HepG2 (cell line): ENCODE measurements at regions not wholly inside any gene's neighbourhood (a gene's known extent, or its start where the extent isn't known, plus 50 kb on each side); places are given as distances from the start of the nearest gene placed in this dataset.

Experiments
- ARNT2 ChIP-seq: sonication (generic); formaldehyde crosslinking; IDR thresholded peaks from 2 replicates; pipeline ENCODE4 v1.8.0; 2022; ENCODE audit warnings: mild to moderate bottlenecking, low read depth, missing genetic modification reagents, moderate library complexity
- ATM ChIP-seq: fragments of 450-650 bp; IDR thresholded peaks from 2 replicates; pipeline ENCODE4 v1.7.1; 2017; ENCODE audit warnings: mild to moderate bottlenecking, borderline replicate concordance
- CHD4 ChIP-seq: fragments of 200-600 bp; sonication (generic); IDR thresholded peaks from 2 replicates; pipeline ENCODE4 v1.7.0; 2017; ENCODE audit warnings: mild to moderate bottlenecking, low read length, borderline replicate concordance
- GATA4 ChIP-seq: sonication (generic); IDR thresholded peaks from 2 replicates; pipeline ENCODE4 v1.6.1; 2016; ENCODE audit warnings: antibody characterized with exemption, low read depth, borderline replicate concordance
- HOXD1 ChIP-seq: sonication (generic); formaldehyde crosslinking; IDR thresholded peaks from 2 replicates; pipeline ENCODE4 v1.5.0; 2020; ENCODE audit warnings: missing genetic modification reagents
- MAX ChIP-seq: IDR thresholded peaks from 2 replicates; pipeline ENCODE4 v1.6.1; 2012; ENCODE audit warnings: inconsistent platforms
- NFKB2 ChIP-seq: sonication (generic); formaldehyde crosslinking; IDR thresholded peaks from 2 replicates; pipeline ENCODE4 v1.4.0; 2020; ENCODE audit warnings: missing genetic modification reagents, borderline replicate concordance
- NFKBIZ ChIP-seq: IDR thresholded peaks from 2 replicates; pipeline ENCODE4 v1.6.1; 2018; ENCODE audit warnings: missing genetic modification reagents, missing compliant biosample characterization
- NR2F6 ChIP-seq, 2 experiments: IDR thresholded peaks; 2 replicates each; pipeline ENCODE4 v1.6.1; 2016; ENCODE audit warnings: antibody characterized with exemption in 1 of 2, mild to moderate bottlenecking in 1 of 2
- RAD51 ChIP-seq: fragments of 450-650 bp; IDR thresholded peaks from 2 replicates; pipeline ENCODE4 v1.6.1; 2016; ENCODE audit warnings: borderline replicate concordance
- RFXAP ChIP-seq: sonication (generic); formaldehyde crosslinking; IDR thresholded peaks from 2 replicates; pipeline ENCODE4 v1.4.0; 2020; ENCODE audit warnings: missing genetic modification reagents, borderline replicate concordance
- SATB2 ChIP-seq: sonication (generic); formaldehyde crosslinking; IDR thresholded peaks from 2 replicates; pipeline ENCODE4 v1.5.0; 2020; ENCODE audit warnings: missing genetic modification reagents
- SMAD9 ChIP-seq: sonication (generic); formaldehyde crosslinking; IDR thresholded peaks from 2 replicates; pipeline ENCODE4 v1.5.1; 2020; ENCODE audit warnings: mild to moderate bottlenecking, missing genetic modification reagents
- SMYD3 ChIP-seq: sonication (generic); formaldehyde crosslinking; IDR thresholded peaks from 2 replicates; pipeline ENCODE4 v1.8.1; 2023; ENCODE audit warnings: mild to moderate bottlenecking, missing genetic modification reagents
- SOX5 ChIP-seq: IDR thresholded peaks from 2 replicates; pipeline ENCODE4 v1.6.1; 2016; ENCODE audit warnings: borderline replicate concordance
- SP1 ChIP-seq, 2 experiments: fragments of 450-650 bp in 1 of 2; sonication (generic) in 1 of 2; formaldehyde crosslinking in 1 of 2; IDR thresholded peaks; 2 replicates each; pipeline versions ENCODE4 v1.4.0 to v1.6.1; 2016 to 2020; ENCODE audit warnings: missing genetic modification reagents in 1 of 2
- ZMAT5 ChIP-seq: sonication (generic); formaldehyde crosslinking; IDR thresholded peaks from 2 replicates; pipeline ENCODE4 v1.5.0; 2020; ENCODE audit warnings: mild to moderate bottlenecking, low read depth, missing genetic modification reagents, borderline replicate concordance
- ZNF160 ChIP-seq: sonication (generic); formaldehyde crosslinking; IDR thresholded peaks from 2 replicates; pipeline ENCODE4 v1.8.0; 2022; ENCODE audit warnings: mild to moderate bottlenecking, inconsistent platforms, missing genetic modification reagents
- ZNF263 ChIP-seq: sonication (generic); formaldehyde crosslinking; IDR thresholded peaks from 2 replicates; pipeline ENCODE4 v1.4.0; 2020; ENCODE audit warnings: missing genetic modification reagents
- ZNF317 ChIP-seq: sonication (generic); formaldehyde crosslinking; IDR thresholded peaks from 2 replicates; pipeline ENCODE4 v1.5.0; 2020; ENCODE audit warnings: mild to moderate bottlenecking, missing genetic modification reagents
- ZNF331 ChIP-seq: sonication (generic); formaldehyde crosslinking; IDR thresholded peaks from 2 replicates; pipeline ENCODE4 v1.4.0; 2020; ENCODE audit warnings: missing genetic modification reagents
- ZNF362 ChIP-seq: sonication (generic); formaldehyde crosslinking; IDR thresholded peaks from 2 replicates; pipeline ENCODE4 v1.4.0; 2020; ENCODE audit warnings: missing genetic modification reagents, mild to moderate bottlenecking, borderline replicate concordance
- TF ChIP-seq, protein P1 (sequence below): sonication (generic); formaldehyde crosslinking; IDR thresholded peaks from 2 replicates; pipeline ENCODE4 v1.5.0; 2020; ENCODE audit warnings: missing genetic modification reagents
- TF ChIP-seq, protein P2 (sequence below): sonication (generic); formaldehyde crosslinking; IDR thresholded peaks from 2 replicates; pipeline ENCODE4 v1.8.0; 2022; ENCODE audit warnings: mild to moderate bottlenecking, missing genetic modification reagents, borderline replicate concordance
- TF ChIP-seq, protein P3 (sequence below): sonication (generic); formaldehyde crosslinking; IDR thresholded peaks from 2 replicates; pipeline ENCODE4 v1.4.0; 2020; ENCODE audit warnings: missing genetic modification reagents

DNA sequence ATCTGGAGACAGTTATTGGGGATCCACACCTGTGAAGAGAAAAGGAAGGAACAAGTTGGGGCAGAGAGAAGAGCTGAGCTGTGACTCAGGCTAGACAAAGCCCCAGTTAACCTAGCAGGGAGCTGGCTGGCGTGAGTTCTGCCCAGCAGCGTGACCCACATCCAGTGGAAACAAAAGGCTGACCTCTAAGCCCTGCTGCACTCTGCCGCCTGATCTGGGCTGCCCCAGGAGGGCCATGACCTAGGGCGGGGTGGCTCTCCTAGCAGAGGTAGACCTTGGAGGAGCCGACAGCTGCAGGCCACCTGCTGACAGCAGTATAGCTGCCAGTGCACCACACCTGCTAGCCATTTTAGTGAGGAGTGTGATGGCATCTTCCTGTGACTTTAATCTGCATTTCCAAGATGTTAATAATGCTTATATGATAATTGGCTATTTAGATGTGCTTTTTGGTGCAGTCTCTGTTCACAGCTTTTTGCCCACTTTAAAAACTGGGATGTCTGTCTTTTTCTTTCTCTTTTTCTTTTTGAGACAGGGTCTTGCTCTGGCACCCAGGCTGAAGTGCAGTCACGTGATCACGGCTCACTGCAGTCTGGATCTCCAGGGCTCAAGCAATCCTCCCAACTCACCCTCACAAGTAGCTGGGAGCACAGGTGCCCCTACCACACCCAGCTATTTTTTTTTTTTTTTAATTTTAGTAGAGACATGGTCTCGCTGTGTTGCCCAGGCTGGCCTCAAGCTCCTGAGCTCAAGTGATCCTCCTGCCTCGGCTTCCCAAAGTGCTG is 78.1 kb downstream of the LSM3 start (continued):
- TF ChIP-seq, protein P1, sequence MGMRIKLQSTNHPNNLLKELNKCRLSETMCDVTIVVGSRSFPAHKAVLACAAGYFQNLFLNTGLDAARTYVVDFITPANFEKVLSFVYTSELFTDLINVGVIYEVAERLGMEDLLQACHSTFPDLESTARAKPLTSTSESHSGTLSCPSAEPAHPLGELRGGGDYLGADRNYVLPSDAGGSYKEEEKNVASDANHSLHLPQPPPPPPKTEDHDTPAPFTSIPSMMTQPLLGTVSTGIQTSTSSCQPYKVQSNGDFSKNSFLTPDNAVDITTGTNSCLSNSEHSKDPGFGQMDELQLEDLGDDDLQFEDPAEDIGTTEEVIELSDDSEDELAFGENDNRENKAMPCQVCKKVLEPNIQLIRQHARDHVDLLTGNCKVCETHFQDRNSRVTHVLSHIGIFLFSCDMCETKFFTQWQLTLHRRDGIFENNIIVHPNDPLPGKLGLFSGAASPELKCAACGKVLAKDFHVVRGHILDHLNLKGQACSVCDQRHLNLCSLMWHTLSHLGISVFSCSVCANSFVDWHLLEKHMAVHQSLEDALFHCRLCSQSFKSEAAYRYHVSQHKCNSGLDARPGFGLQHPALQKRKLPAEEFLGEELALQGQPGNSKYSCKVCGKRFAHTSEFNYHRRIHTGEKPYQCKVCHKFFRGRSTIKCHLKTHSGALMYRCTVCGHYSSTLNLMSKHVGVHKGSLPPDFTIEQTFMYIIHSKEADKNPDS (CRISPR knock-in tag) = no peak
- TF ChIP-seq ZNF331 (CRISPR knock-in tag) (no peak), ZNF317 (CRISPR knock-in tag) (no peak), CHD4 (no peak), NFKB2 (CRISPR knock-in tag) (no peak), MAX (no peak), SATB2 (CRISPR knock-in tag) (no peak), RAD51 (peak; percentile 84; the same call in 1 of the 2 replicates), NFKBIZ (CRISPR knock-in tag) (no peak), ZMAT5 (CRISPR knock-in tag) (no peak), ZNF362 (CRISPR knock-in tag) (no peak), SMAD9 (no peak), ZNF263 (CRISPR knock-in tag) (no peak), SOX5 (CRISPR knock-in tag) (peak; percentile 47; the same call in 1 of the 2 replicates), ARNT2 (CRISPR knock-in tag) (no peak), SP1 (IDR thresholded peaks at IDR 0.05) (no peak), SP1 (CRISPR knock-in tag; IDR thresholded peaks at IDR 0.05) (no peak), GATA4 (no peak), SMYD3 (CRISPR knock-in tag) (no peak), ATM (no peak), HOXD1 (CRISPR knock-in tag) (no peak), NR2F6 (IDR thresholded peaks at IDR 0.05) (no peak), NR2F6 (CRISPR knock-in tag; IDR thresholded peaks at IDR 0.05) (0 out of 2 replicates have a peak, but pooled peaks have one; percentile 34), ZNF160 (CRISPR knock-in tag) (no peak), RFXAP (CRISPR knock-in tag) (no peak)
- TF ChIP-seq, protein P2, sequence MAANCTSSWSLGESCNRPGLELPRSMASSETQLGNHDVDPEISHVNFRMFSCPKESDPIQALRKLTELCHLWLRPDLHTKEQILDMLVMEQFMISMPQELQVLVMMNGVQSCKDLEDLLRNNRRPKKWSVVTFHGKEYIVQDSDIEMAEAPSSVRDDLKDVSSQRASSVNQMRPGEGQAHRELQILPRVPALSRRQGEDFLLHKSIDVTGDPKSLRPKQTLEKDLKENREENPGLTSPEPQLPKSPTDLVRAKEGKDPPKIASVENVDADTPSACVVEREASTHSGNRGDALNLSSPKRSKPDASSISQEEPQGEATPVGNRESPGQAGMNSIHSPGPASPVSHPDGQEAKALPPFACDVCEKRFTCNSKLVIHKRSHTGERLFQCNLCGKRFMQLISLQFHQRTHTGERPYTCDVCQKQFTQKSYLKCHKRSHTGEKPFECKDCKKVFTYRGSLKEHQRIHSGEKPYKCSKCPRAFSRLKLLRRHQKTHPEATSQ (CRISPR knock-in tag) = no peak
- TF ChIP-seq, protein P3, sequence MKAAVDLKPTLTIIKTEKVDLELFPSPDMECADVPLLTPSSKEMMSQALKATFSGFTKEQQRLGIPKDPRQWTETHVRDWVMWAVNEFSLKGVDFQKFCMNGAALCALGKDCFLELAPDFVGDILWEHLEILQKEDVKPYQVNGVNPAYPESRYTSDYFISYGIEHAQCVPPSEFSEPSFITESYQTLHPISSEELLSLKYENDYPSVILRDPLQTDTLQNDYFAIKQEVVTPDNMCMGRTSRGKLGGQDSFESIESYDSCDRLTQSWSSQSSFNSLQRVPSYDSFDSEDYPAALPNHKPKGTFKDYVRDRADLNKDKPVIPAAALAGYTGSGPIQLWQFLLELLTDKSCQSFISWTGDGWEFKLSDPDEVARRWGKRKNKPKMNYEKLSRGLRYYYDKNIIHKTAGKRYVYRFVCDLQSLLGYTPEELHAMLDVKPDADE (CRISPR knock-in tag) = no peak
